ENCODE measurements at regions not wholly inside any gene's neighbourhood (a gene's known extent, or its start where the extent isn't known, plus 50 kb on each side); places are given as distances from the start of the nearest gene placed in this dataset.

DNA sequence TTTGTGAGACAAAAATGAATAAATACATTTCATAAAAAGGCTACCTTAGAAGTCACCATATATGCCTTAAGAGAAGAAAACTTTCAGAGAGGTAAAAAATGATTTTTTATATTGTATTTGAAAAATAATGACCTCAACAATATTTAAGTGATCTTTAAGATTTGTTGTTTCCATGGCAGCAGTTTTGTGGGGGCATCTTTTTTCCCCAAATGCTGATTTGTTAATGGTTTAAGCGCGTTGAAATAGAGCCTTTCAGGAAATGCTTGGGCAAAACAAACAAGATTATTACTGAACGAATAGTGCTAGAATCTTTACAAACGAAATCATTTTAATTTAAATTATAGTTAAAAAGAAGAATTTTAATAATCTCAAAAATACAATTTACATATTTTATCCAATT lies 103.1 kb upstream of the MYO16 start:
- no peaks in the 10 kb centered on the region for H3K9me3 ChIP-seq (ENCODE audit: control insufficient read depth in 1 of 2, insufficient read depth in 1 of 2, low read depth in 1 of 2, low read length in 2 of 2)
- ChIA-PET RAD21 (ENCODE audit: low non-redundant PET in 1 of 2, low total read pairs in 2 of 2, uncharacterized antibody in 2 of 2, unreplicated experiment in 2 of 2) (no interaction called here), POLR2A (no interaction called here), CTCF (no interaction called here)
- no peaks in the 10 kb centered on the region for H3K4me1 ChIP-seq (ENCODE audit: control insufficient read depth in 1 of 2, insufficient read depth in 2 of 2, low read length in 2 of 2)
- no peak overlapping the region for H3K4me2 ChIP-seq (ENCODE audit: low read length)
- H3K27me3 ChIP-seq (ENCODE audit: insufficient read depth, low read length), result peaks cover 12% of the 10 kb centered on the region; the same call in 1 of the 2 replicates
- TF ChIP-seq, protein P1, sequence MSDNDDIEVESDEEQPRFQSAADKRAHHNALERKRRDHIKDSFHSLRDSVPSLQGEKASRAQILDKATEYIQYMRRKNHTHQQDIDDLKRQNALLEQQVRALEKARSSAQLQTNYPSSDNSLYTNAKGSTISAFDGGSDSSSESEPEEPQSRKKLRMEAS (IDR thresholded peaks at IDR 0.05), result no peak
- no peaks in the 10 kb centered on the region for H3K9me2 ChIP-seq (ENCODE audit: insufficient read depth)
- H3K27ac ChIP-seq (ENCODE audit: low read depth, low read length), result no peak overlapping the region
- DNase-seq (ENCODE audit: low read depth, low spot score) (no peak), ATAC-seq (no peak)
- H2AFZ ChIP-seq (ENCODE audit: low read depth, low read length, poor library complexity, severe bottlenecking), result no peak overlapping the region
- H3K79me2 ChIP-seq (ENCODE audit: insufficient read depth, low read length), result no peaks in the 10 kb centered on the region
- no peak overlapping the region for H3K4me3 ChIP-seq (replicated peaks in 1 of 2; ENCODE audit: low read depth in 1 of 2, low read length in 2 of 2)
- no peaks in the 10 kb centered on the region; a peak in 1 of 4 replicates for H3K36me3 ChIP-seq (ENCODE audit: control insufficient read depth in 1 of 2, insufficient read depth in 2 of 2, low read length in 2 of 2)
- H4K20me1 ChIP-seq (ENCODE audit: insufficient read depth), result no peaks in the 10 kb centered on the region
- intact Hi-C loops (cut with micrococcal nuclease), result no loop called here
- BruUV-seq (replicated peaks), result no TSS peak
- H3K9ac ChIP-seq (ENCODE audit: low read length), result no peak overlapping the region

DNA sequence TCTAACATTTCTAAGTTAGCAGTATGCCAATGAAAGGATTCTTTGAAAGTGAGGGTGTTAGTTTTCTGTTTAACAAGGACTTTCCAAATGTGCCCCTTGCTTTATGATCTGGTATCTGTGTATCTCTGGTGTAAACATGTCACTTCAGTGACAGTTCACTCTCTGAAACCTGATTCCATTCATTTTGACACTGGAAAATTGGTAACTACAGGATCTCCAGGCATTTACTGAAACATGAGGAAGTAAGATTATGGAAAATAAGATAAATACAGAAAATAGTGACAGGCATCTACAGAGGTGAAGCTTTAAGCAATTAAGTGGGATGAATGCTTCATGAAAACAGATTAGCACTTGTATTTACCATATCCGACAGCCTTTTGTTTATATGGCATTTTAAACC lies 101.6 kb upstream of the MYO16 start:
- Histone ChIP-seq H2AFZ (ENCODE audit: low read depth, low read length, poor library complexity, severe bottlenecking) (no peak overlapping the region), H3K4me3 (replicated peaks in 1 of 2; ENCODE audit: low read depth in 1 of 2, low read length in 2 of 2) (no peak overlapping the region), H3K4me1 (ENCODE audit: control insufficient read depth in 1 of 2, insufficient read depth in 2 of 2, low read length in 2 of 2) (no peaks in the 10 kb centered on the region), H3K9ac (ENCODE audit: low read length) (no peak overlapping the region), H4K20me1 (ENCODE audit: insufficient read depth) (no peaks in the 10 kb centered on the region), H3K9me3 (ENCODE audit: control insufficient read depth in 1 of 2, insufficient read depth in 1 of 2, low read depth in 1 of 2, low read length in 2 of 2) (no peaks in the 10 kb centered on the region), H3K9me2 (ENCODE audit: insufficient read depth) (no peaks in the 10 kb centered on the region), H3K27me3 (ENCODE audit: insufficient read depth, low read length) (peaks cover 13% of the 10 kb centered on the region; the same call in 1 of the 2 replicates), H3K36me3 (ENCODE audit: control insufficient read depth in 1 of 2, insufficient read depth in 2 of 2, low read length in 2 of 2) (no peaks in the 10 kb centered on the region), H3K27ac (ENCODE audit: low read depth, low read length) (no peak overlapping the region), H3K79me2 (ENCODE audit: insufficient read depth, low read length) (no peaks in the 10 kb centered on the region), H3K4me2 (ENCODE audit: low read length) (no peak overlapping the region)
- ATAC-seq (no peak), DNase-seq (ENCODE audit: low read depth, low spot score) (no peak)
- intact Hi-C loops (cut with micrococcal nuclease), result no loop called here
- no TSS peak for BruUV-seq (replicated peaks)
- ChIA-PET CTCF (no interaction called here), POLR2A (no interaction called here), RAD21 (ENCODE audit: low non-redundant PET in 1 of 2, low total read pairs in 2 of 2, uncharacterized antibody in 2 of 2, unreplicated experiment in 2 of 2) (no interaction called here)
- TF ChIP-seq RAD21 (IDR thresholded peaks at IDR 0.05; ENCODE audit: low read depth), result no peak
- no peak for TF ChIP-seq FOSL1 (IDR thresholded peaks at IDR 0.05; ENCODE audit: low read depth)
- TF ChIP-seq, protein P2, sequence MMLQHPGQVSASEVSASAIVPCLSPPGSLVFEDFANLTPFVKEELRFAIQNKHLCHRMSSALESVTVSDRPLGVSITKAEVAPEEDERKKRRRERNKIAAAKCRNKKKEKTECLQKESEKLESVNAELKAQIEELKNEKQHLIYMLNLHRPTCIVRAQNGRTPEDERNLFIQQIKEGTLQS (IDR thresholded peaks at IDR 0.05), result no peak
- TF ChIP-seq EGR1 (IDR thresholded peaks at IDR 0.05; ENCODE audit: low read depth), result no peak
- no peak for TF ChIP-seq ZNF274 (IDR thresholded peaks at IDR 0.05; ENCODE audit: low read depth, low read length)
- no peak for TF ChIP-seq ZFX (IDR thresholded peaks at IDR 0.05)
- no peak for TF ChIP-seq CBX3 (IDR thresholded peaks at IDR 0.05; ENCODE audit: low read depth)
- TF ChIP-seq YY1 (IDR thresholded peaks at IDR 0.05; ENCODE audit: extremely low read depth, insufficient replicate concordance, low read depth, low read length), result no peak
- no peak for TF ChIP-seq SRF (IDR thresholded peaks at IDR 0.05; ENCODE audit: low read depth)
- TF ChIP-seq, protein P3, sequence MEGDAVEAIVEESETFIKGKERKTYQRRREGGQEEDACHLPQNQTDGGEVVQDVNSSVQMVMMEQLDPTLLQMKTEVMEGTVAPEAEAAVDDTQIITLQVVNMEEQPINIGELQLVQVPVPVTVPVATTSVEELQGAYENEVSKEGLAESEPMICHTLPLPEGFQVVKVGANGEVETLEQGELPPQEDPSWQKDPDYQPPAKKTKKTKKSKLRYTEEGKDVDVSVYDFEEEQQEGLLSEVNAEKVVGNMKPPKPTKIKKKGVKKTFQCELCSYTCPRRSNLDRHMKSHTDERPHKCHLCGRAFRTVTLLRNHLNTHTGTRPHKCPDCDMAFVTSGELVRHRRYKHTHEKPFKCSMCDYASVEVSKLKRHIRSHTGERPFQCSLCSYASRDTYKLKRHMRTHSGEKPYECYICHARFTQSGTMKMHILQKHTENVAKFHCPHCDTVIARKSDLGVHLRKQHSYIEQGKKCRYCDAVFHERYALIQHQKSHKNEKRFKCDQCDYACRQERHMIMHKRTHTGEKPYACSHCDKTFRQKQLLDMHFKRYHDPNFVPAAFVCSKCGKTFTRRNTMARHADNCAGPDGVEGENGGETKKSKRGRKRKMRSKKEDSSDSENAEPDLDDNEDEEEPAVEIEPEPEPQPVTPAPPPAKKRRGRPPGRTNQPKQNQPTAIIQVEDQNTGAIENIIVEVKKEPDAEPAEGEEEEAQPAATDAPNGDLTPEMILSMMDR (IDR thresholded peaks at IDR 0.05 in 2 of 3, conservative IDR thresholded peaks at IDR 0.05 in 1 of 3; ENCODE audit: borderline replicate concordance in 1 of 3, insufficient read depth in 1 of 3, low read depth in 2 of 3, low read length in 2 of 3), result no peak
- TF ChIP-seq CEBPB (IDR thresholded peaks at IDR 0.05; ENCODE audit: low read depth), result no peak
- no peak for TF ChIP-seq TCF7L2 (IDR thresholded peaks at IDR 0.05; ENCODE audit: borderline replicate concordance, extremely low read depth, insufficient read depth, insufficient read length)
- TF ChIP-seq, protein P4, sequence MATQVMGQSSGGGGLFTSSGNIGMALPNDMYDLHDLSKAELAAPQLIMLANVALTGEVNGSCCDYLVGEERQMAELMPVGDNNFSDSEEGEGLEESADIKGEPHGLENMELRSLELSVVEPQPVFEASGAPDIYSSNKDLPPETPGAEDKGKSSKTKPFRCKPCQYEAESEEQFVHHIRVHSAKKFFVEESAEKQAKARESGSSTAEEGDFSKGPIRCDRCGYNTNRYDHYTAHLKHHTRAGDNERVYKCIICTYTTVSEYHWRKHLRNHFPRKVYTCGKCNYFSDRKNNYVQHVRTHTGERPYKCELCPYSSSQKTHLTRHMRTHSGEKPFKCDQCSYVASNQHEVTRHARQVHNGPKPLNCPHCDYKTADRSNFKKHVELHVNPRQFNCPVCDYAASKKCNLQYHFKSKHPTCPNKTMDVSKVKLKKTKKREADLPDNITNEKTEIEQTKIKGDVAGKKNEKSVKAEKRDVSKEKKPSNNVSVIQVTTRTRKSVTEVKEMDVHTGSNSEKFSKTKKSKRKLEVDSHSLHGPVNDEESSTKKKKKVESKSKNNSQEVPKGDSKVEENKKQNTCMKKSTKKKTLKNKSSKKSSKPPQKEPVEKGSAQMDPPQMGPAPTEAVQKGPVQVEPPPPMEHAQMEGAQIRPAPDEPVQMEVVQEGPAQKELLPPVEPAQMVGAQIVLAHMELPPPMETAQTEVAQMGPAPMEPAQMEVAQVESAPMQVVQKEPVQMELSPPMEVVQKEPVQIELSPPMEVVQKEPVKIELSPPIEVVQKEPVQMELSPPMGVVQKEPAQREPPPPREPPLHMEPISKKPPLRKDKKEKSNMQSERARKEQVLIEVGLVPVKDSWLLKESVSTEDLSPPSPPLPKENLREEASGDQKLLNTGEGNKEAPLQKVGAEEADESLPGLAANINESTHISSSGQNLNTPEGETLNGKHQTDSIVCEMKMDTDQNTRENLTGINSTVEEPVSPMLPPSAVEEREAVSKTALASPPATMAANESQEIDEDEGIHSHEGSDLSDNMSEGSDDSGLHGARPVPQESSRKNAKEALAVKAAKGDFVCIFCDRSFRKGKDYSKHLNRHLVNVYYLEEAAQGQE (IDR thresholded peaks at IDR 0.05; ENCODE audit: low read depth), result no peak

Measured in HCT116 (cell line).